NT2/D1 (cell line): ENCODE measurements at regions not wholly inside any gene's neighbourhood (a gene's known extent, or its start where the extent isn't known, plus 50 kb on each side); places are given as distances from the start of the nearest gene placed in this dataset.

Experiments
- DNase-seq: peaks from one replicate; pipeline ENCODE4 v3.0.0-alpha.2; 2011; ENCODE audit warnings: low read depth, low spot score
- H3K27me3 ChIP-seq: 2 replicates; pipeline ENCODE4 v1.6.0; 2011; ENCODE audit warnings: mild to moderate bottlenecking; ENCODE audit not compliant: insufficient read length, insufficient read depth
- H3K36me3 ChIP-seq: 2 replicates; pipeline ENCODE4 v1.6.1; 2011; ENCODE audit warnings: mild to moderate bottlenecking, low read length, mixed read lengths; ENCODE audit not compliant: insufficient read depth, insufficient read length
- H3K4me1 ChIP-seq: 2 replicates; pipeline ENCODE4 v1.5.1; 2011; ENCODE audit not compliant: insufficient read depth, insufficient read length
- H3K4me3 ChIP-seq: 2 replicates; pipeline ENCODE4 v1.5.1; 2011; ENCODE audit warnings: low read depth; ENCODE audit not compliant: insufficient read length
- H3K9ac ChIP-seq: 2 replicates; pipeline ENCODE4 v1.6.0; 2011; ENCODE audit warnings: low read depth; ENCODE audit not compliant: insufficient read length
- H3K9me3 ChIP-seq: 2 replicates; pipeline ENCODE4 v1.5.1; 2011; ENCODE audit warnings: mild to moderate bottlenecking, low read length; ENCODE audit not compliant: insufficient read depth
- SUZ12 ChIP-seq: IDR thresholded peaks from 2 replicates; pipeline ENCODE4 v1.6.1; 2011; ENCODE audit not compliant: insufficient read length, insufficient read depth; ENCODE audit errors: extremely low read depth
- YY1 ChIP-seq: IDR thresholded peaks from 2 replicates; pipeline ENCODE4 v1.6.1; 2011; ENCODE audit not compliant: insufficient read length, insufficient read depth
- ZNF274 ChIP-seq: IDR thresholded peaks from 2 replicates; pipeline ENCODE4 v1.6.1; 2011; ENCODE audit warnings: mild to moderate bottlenecking, low read depth, low read length

DNA sequence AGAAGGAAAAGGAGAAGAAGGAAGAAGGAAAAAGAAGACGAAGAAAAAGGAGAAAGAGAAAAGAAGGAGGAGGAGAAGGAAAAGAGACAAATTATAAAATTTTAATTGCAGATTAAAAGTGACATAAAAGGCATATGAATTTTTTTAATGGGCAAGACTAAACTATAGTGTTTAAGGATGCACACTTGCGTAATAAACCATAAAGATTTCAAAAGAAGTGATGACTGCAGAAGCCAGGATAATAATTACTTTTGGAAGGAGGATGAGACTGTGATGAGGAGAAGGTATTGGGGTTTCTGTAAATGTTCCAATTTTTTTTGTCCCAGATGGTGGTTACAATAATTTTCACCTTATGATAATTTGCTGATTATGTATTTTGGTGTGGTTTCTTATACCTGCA lies 243.1 kb upstream of the PKN2 start:
- TF ChIP-seq YY1 (no peak), SUZ12 (no peak), ZNF274 (no peak)
- no peak overlapping the region for H3K4me3 ChIP-seq
- no peak for DNase-seq

DNA sequence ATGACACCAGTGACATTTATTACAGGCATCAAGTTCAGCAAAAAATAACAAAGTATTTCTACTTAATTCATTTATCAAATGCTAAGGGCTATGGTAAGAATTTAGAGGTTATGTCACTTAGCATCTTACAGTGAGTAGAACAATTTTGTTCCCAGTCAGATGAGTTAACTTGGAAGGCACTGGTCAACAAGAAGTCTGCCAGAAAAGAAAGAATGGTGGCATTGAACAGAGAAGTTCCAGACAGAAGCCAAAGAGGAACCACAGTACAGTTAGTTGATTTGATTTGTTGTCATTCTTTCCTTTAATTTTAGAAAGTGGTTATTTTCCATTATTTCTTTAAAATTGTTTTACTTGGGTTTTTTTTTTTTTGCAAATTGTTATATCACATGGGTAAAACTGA lies 232.2 kb upstream of the PKN2 start:
- no peaks in the 10 kb centered on the region for H3K27me3 ChIP-seq
- no peaks in the 10 kb centered on the region for H3K4me1 ChIP-seq
- no peak for DNase-seq
- no peak for TF ChIP-seq SUZ12
- TF ChIP-seq ZNF274, result no peak
- no peak for TF ChIP-seq YY1
- no peak overlapping the region for H3K4me3 ChIP-seq
- H3K36me3 ChIP-seq, result no peaks in the 10 kb centered on the region
- no peak overlapping the region for H3K9ac ChIP-seq
- H3K9me3 ChIP-seq, result no peaks in the 10 kb centered on the region

More for the DNA sequence above, 243.1 kb upstream of the PKN2 start:
- no peaks in the 10 kb centered on the region for H3K36me3 ChIP-seq
- H3K9me3 ChIP-seq, result no peaks in the 10 kb centered on the region
- H3K9ac ChIP-seq, result no peak overlapping the region
- no peaks in the 10 kb centered on the region for H3K4me1 ChIP-seq
- no peaks in the 10 kb centered on the region for H3K27me3 ChIP-seq

DNA sequence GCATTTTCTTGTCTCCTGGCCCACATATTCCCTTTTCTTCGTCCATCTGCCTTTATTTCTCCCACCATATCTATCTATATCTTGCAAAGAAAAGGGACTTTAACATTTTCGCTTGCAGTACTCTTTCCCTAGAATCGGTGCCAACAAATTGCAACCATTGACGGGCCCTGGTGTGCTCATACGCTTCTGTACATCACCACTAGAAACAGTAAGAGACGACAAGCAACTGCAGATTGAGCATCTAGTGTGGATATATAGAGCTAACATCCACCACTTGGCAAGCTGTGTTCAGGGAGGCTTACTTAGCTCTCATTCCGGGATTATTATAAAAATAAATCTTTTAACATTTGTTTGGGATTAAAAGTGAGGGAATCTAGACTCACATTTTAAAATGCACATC lies 230.8 kb upstream of the PKN2 start:
- no peak overlapping the region for H3K4me3 ChIP-seq
- no peak for TF ChIP-seq YY1
- no peaks in the 10 kb centered on the region for H3K4me1 ChIP-seq
- H3K9me3 ChIP-seq, result no peaks in the 10 kb centered on the region
- H3K9ac ChIP-seq, result no peak overlapping the region
- no peak for DNase-seq
- no peaks in the 10 kb centered on the region for H3K36me3 ChIP-seq
- no peaks in the 10 kb centered on the region for H3K27me3 ChIP-seq

DNA sequence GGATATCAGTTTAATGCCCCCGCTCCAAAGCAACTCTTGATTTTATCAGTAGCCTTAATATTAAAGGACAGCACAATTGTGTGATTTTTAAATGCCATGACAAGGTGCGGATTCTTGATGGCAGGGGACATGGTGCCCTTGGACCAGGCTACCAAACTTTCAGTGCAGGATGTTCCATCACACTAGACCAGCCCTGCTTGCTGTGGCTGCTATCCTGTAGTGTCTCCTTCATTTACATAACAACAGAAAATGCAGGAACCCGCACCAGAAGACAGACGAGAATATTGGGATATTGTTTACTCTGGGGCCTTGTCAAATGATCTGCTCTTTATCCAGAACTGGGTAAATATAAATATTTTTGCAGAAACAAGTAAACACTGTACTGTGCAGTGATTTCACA lies 229.3 kb upstream of the PKN2 start:
- H3K9me3 ChIP-seq, result no peaks in the 10 kb centered on the region
- H3K4me3 ChIP-seq, result no peak overlapping the region
- H3K27me3 ChIP-seq, result no peaks in the 10 kb centered on the region

DNA sequence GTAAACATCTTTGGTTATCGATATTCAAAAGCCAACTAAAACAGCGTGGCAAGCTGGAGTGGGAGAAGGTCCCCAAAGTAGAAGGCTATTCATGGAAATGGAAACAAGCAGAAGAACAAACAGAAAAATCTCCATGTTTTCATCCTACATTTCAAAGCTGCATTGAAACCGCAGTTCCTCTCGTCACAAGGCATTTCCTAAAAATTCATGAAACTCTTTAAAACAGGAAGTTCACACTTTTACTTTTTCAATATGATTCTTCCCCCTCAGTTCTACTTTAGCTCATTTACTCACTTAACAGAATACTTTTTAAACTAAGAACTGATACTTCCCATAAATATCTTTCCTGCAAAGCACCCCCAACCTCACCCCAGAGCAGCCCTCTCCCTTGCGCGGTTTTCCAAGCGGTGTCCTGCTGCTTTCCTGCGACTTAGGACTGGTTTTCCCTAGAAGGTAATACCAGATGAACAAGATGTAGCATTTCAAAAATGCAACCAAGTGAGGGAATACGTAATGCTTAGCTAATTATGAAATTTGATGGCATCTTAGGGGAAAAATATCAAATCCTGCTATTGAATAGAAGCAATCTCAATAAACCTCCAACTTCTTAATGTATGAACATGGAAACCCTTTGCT lies 228.3 kb upstream of the PKN2 start:
- H3K9me3 ChIP-seq, result no peaks in the 10 kb centered on the region
- no peaks in the 10 kb centered on the region for H3K4me1 ChIP-seq
- no peak for TF ChIP-seq SUZ12
- no peak for TF ChIP-seq ZNF274
- no peak for TF ChIP-seq YY1
- H3K4me3 ChIP-seq, result no peak overlapping the region
- DNase-seq, result no peak
- no peak overlapping the region for H3K9ac ChIP-seq
- H3K27me3 ChIP-seq, result no peaks in the 10 kb centered on the region
- no peaks in the 10 kb centered on the region for H3K36me3 ChIP-seq

More for the DNA sequence above, 229.3 kb upstream of the PKN2 start:
- Histone ChIP-seq H3K36me3 (no peaks in the 10 kb centered on the region), H3K9ac (no peak overlapping the region), H3K4me1 (no peaks in the 10 kb centered on the region)
- DNase-seq, result no peak
- TF ChIP-seq YY1 (no peak), SUZ12 (no peak), ZNF274 (no peak)

DNA sequence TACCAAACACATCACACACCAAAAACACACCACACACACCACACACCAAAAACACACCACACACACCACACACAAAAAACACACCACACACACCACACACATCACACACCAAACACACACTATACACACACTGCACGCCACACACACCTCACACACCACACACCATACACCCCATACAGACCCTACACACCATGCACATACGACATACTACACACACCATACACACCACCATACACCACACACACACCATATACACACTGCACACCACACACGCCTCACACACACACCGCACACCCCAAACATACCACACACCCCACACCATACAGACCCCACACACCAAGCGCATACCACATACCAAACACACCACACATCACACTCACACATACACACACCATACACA lies 226.9 kb upstream of the PKN2 start:
- Histone ChIP-seq H3K4me1 (no peaks in the 10 kb centered on the region), H3K4me3 (no peak overlapping the region), H3K27me3 (peaks cover 3% of the 10 kb centered on the region), H3K9me3 (no peaks in the 10 kb centered on the region), H3K36me3 (no peaks in the 10 kb centered on the region), H3K9ac (no peak overlapping the region)
- DNase-seq, result no peak
- TF ChIP-seq ZNF274 (no peak), YY1 (no peak), SUZ12 (no peak)

DNA sequence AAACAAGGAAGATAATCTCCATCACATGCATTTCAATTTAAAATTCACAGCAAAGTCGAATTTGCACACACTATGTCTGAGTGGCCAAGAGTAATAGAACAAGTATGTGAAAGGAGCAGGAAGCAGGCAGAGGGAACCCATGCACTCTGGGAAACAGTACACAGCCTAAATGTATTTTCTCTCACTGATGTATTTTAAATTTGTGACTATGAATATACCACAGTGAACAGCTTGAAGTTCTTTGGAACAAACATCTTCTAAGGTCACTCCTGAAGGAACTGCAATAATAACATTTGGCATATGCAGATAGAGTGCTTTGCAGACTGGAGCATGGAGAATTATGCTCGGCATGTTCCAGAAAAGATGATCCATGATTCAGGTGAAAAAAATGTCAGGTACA lies 223.1 kb upstream of the PKN2 start:
- H3K9ac ChIP-seq, result no peak overlapping the region
- H3K36me3 ChIP-seq, result no peaks in the 10 kb centered on the region
- TF ChIP-seq ZNF274 (no peak), SUZ12 (no peak), YY1 (no peak)
- H3K4me3 ChIP-seq, result no peak overlapping the region
- no peaks in the 10 kb centered on the region for H3K9me3 ChIP-seq
- H3K27me3 ChIP-seq, result peaks cover 5% of the 10 kb centered on the region
- H3K4me1 ChIP-seq, result no peaks in the 10 kb centered on the region
- no peak for DNase-seq

DNA sequence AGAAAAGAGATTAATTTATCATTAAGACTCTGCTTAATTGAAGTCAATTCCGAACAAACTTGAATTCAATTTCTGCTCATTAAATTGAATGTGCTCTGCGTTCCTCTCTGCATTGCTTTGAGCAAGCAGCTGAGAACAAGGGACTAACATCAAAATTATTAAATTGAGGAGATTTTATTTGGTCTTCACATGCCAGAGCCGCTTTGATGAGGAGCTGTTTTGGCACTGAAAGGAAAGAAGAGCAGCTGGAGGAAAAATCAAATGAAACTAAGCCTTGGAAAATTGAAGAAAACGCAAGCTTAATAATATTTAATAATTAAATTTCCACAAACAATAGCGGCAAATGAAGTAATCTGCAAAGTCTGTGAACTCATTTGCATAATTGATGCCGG lies 222.0 kb upstream of the PKN2 start:
- Histone ChIP-seq H3K9ac (peak overlapping the region; percentile 78), H3K9me3 (peaks cover 4% of the 10 kb centered on the region; the same call in 1 of the 2 replicates), H3K27me3 (peaks cover 5% of the 10 kb centered on the region), H3K4me3 (peak overlapping the region; percentile 51), H3K36me3 (no peaks in the 10 kb centered on the region), H3K4me1 (no peaks in the 10 kb centered on the region)
- no peak for TF ChIP-seq ZNF274
- TF ChIP-seq YY1, result no peak
- TF ChIP-seq SUZ12, result no peak
- DNase-seq, result no peak
